ENCODE measurements at regions not wholly inside any gene's neighbourhood (a gene's known extent, or its start where the extent isn't known, plus 50 kb on each side); places are given as distances from the start of the nearest gene placed in this dataset.
"Not testable (repeated sequence)": the region's sequence is repeated elsewhere in the genome, so short reads cannot be mapped to it uniquely, and the experiment has no call there.

DNA sequence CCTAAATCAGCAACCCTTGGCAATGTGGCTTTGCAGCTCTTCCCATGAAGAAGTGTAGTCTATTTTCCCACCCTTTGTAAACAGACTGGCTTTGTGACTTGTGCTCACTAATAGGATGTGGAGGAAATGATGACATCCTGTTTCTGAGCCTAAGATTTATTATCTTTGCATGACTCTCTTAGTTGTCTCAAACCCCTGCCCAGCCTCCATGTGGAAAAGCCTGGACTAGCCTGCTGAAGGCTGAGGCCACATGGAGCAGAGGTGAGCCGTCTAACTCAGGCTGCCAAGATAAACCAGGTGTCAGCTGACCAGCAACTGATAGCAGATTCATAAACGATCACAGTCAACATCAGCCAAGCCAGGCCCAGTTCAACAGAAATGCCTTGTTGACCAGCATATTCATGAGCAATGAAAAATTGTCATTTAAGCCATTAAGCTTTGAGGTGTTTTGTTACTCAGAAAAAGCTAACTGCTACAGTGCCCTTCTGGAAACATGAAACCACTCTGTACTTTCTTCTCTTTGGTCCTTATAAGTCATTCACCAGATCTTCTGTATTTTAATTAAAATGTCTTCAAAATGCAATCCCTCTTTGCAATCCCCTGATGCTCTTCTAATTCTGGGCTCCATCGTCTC is 586.3 kb upstream of the ANKRD30A start:
- no peak for DNase-seq

DNA sequence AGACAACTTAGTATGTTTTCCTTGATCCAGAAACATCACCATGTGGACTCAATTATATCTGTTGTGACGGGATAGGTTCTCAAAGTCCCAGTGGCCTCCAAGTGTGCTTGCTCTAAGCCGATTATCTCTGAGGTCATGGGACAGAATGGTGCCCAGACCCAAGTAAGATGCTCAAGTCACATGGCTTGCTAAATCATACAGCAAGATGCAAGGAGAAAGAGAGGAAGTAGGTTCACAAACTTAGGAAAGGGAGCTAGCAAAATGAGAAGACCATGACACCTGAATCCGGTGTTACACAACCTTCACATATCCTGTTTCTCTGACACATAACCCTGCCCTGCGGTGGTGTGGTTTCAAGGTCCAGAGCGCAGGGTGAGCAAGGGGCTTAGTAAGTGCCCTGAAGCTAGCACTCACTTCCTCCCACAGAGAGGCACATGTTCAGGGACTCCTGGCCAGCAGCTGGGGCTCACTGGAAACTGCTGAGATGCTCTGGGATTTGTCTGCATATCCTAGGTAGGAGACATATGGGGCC is 590.9 kb upstream of the ANKRD30A start:
- no peak for DNase-seq

DNA sequence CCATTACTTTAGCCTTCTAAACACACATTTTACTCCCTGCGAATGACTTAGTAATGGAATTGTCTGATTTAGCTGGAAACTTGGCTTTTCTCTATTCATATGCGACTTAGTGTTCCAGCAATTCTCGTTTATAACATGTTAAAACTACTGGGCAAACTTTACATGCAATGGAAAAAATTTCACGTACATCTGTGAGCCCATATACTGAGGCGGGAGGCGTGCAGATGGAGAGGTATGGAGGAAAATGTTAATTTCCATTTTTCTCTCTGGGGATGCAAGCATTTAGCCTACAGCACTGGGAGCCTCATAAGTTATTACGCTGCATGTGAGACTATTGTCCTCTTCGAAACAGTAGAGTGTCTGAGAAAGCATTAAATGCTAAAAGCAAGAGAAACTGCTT is 591.5 kb upstream of the ANKRD30A start:
- no peak for DNase-seq

DNA sequence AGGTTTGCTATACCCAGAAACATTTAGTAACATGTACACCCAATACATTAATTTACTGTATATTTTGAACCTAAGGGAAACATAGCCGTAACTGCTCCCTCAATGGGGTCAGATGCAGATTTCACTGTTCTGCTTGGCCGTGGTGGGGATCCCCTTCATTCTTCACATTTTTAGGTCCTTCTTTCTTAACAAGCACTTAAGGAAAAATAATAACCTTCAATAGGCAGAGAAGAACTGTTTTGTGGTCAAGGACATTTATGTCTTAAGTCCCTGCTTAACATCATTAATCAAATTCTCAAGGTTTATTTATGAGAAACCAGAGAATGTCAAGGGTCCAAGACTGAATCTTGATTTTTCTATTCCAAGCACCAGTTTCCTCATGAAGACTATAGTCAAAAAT is 592.1 kb upstream of the ANKRD30A start:
- DNase-seq, result no peak

DNA sequence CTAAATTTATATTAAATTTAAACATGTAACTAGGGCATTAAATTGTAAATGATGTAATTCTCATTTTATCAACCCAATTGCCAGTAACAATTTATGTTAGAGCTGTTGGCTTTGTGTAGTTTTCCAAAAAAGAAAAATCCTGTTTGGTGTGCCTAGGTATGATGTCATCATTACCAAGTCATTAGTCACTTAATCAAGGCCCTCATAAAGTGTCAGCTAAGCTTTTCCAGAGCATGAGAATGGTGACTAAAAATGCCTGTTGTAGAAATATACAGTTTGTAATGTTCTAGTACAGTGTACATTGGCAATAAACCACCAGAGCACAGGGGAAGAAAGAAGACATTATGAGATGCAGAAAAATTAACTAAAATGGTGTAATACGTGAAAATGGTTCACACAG is 593.8 kb upstream of the ANKRD30A start:
- DNase-seq, result no peak

DNA sequence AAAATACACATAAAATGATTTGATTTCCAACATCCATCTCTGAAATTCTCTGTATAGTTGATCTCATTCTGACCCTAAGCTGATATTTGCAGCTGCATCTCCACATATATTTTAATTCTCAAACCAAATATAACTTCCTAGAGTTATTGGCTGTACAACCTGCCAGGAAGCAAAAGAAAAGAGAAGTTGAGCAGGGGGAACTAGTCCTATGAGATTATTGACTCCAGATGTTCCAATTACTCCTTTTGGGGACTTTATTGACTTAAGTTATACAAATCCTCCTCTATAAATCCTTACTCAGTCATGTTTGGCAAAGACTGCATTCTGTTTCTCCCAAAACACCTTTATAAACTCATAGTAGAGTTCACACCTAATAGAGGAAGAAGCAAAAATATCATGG is 599.4 kb upstream of the ANKRD30A start:
- no peak for DNase-seq

DNA sequence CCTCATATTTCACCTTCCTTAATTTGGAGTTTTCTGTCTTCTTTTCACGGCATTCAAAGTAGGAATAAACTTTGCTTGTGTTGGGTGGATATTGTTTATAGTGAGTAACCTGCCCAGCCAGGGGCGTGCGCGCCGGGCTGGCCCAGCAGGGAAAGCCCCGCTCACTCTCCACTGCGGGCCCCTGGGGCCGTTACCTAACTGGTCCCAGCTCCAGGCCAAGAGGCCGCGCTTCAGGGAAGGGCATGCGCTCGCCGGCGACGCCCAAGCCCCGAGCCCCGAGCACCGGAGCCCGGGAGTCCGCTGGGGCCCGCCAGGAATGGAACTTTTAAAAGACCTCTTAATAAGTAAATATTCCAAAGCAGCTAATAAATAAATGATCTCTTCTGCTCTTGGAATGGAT is 601.3 kb upstream of the ANKRD30A start:
- not testable (repeated sequence) for DNase-seq

DNA sequence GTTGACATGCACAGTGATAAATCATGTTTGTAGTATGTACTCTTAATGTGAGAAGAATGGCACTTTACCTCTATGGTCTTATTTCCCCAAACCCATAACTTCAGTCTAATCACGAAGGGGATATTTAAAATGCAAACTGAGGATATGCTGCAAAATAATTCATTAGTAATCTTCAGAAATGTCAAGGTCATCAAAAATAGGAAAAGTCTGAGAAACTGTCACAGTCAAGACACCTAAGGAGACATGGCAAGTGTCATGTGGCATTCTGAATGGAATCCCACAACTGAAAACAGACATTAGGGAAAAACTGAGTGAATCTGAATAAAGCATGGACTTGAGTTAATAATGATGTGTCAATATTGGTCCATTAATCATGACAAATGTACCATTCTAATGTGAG is 605.5 kb upstream of the ANKRD30A start:
- no peak for DNase-seq

DNA sequence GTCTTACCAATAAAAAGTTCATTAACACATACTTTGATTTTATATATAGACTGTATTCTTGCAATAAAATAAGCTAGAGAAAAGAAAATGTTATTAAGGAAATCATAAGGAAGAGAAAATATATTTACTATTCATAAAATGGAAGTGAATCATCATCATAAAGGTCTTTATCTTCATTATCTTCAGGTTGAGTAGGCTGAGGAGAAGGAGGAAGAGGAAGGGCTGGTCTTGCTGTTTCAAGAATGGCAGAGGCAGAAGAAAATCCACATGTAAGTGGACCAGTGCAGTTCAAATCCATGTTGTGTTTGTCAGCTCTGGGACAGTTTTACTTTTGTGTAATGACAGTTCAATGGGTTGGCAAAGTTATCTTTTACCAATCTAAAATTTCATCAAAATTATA is 609.1 kb upstream of the ANKRD30A start:
- DNase-seq, result no peak

DNA sequence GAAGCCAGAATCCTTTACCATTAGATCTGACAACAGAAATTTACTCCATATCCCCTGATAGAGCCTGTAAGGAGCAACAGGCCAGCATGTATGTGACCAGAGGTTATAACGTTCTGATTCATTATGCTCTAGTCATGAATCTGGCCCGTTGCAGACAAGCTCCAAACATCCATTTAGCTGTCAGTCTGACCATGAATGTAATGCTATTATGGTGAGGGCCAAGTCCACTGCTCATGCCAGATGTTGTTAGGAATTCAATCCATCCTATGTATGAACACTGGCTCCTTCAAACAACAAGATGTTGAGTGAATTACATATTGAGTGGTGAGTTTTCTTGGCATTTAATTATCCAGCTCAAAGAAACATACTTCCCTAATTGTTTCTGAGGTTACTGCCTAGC is 610.1 kb upstream of the ANKRD30A start:
- DNase-seq, result no peak

DNA sequence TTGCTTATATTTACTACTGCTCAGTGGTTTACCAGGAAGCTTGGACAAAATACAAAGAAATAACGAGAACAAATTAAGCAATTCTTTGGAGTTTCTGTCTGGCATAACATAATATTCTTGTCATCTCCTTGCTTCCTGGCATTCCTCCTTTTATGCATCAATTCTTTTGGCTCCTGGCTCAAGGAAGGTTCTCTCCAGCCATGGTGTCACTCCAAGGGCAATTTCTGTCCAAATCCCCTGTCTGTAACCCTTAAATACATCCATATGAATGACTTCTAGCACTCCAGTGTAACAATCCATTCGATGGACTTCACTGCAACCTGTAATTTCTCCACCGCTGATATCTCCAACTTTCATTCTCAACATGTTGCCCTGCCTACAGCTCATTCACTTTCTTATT is 617.7 kb upstream of the ANKRD30A start:
- no peak for DNase-seq

DNA sequence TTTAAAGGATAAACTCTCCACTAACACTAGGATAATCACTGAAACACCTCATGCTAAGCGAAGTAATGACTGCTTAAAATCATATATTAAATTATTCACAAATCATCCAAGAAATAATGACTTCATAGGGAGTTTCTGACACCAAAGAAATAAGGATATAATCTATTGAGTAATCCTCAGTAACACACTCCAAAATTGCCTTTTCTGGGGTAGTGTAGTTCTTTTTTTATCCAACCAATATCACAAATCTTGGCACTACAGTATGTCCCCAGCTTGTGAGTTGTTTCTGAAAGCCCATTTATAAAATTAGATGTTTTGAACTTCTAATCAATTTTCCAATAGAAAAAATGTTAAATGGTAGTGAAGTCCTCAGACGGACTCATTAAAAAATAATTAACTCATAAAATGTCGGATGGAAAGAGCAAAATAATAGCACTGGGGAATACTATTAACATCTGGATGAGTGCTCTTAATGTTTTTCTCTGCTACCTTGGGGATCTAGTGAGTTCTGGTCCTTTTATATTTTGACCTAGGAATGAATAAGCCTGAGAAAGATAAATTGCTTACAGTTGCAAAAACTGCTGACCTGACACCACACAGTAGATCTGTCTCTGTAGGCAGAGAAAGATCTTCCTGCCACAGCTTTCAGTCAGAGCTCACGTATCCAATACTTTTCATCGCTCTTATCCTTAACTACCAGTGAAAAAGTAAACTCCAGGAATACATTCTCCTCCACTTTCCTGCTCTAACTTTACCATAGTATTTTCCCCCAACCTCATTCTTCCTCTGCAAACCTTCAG is 618.5 kb upstream of the ANKRD30A start:
- DNase-seq, result no peak

DNA sequence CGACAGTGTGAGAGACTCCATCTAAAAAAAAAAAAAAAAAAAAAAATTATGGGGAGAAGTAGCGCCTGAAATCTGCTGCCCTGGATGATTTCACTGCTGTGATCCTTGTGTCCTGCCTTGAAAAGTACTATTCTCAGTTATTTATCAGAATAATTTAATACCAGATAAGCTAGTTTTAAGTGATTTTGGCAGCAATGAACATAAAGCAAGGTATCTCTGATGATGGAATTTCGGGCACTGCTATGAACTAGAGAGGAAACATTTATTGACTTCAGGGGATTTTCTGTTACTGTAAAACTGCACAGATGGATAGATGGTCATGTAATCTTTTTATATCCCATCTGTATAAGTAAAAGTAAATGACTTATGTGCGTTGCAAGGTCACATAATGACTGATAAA is 619.1 kb upstream of the ANKRD30A start:
- DNase-seq, result no peak

DNA sequence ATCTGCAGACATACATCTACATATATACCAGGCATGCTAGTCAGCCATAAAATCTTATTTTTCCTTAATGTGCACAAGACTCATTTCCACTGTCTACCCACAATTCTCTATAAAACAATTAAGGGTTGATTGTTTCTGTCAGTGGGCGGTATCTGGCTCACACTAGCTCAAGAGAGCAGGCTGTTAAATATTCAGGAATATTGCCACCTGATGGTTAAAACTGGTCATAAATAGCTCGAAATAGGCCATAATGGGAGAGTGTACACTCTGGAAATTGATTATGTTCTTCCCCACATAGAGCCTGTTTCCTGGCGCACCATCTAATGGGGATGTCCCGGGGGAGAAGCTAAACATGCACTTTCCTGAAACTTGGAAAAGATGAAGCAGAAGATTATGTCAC is 620.6 kb upstream of the ANKRD30A start:
- no peak for DNase-seq

DNA sequence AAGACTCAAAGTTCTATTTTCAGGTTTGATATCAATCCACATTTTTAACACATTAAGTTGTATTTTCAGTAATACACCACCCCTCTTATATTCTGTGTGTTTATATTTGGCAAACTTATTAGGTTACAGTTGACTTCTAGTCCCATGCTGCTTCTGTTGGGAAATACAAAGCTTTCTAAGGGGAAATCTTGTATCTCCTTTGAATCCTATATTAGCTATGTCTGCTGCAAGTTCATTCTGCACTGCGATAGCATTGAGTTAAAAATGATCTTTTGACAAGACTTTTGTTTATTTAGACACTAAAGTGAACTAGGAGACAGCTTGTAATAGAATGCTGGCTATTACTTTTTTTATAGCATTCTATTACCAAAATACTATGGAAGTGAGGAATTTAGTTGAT is 625.1 kb upstream of the ANKRD30A start:
- no peak for DNase-seq

DNA sequence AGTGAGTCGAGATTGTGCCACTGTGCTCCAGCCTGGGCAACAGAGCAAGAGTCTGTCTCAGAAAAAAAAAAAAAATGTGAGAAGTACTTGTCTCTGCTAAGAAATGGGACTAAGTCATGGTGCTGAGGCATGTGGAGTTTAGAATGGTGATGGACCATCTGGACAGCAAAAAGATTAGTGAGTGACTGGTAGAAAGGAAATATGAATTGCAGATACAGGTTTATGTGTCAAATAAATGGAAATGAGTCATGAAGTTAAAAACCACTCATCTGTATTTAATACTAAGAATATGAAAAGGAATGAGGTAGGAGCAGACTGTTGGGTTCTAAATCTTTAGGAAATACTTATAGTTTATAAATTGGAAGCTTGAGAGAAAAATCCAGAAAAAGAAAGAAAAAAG is 625.7 kb upstream of the ANKRD30A start:
- DNase-seq, result no peak

DNA sequence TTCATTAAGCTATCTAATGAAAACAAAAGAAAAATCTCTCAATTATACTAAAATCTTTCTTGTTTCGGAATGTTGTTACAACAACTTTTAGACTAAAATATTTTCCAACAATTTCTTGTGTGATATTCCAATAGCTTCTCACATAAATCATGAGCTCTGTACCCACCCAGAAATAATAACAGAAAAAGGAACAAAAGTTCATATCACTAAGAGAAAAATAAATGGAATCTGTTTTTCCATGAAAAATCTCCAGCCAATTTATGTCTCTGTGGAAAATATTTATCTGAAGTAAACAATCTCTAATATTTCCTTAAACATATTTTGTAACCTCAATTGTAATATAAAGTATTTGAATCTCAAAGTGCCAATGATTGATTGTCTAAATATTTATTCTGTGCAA is 628.6 kb upstream of the ANKRD30A start:
- DNase-seq, result no peak

DNA sequence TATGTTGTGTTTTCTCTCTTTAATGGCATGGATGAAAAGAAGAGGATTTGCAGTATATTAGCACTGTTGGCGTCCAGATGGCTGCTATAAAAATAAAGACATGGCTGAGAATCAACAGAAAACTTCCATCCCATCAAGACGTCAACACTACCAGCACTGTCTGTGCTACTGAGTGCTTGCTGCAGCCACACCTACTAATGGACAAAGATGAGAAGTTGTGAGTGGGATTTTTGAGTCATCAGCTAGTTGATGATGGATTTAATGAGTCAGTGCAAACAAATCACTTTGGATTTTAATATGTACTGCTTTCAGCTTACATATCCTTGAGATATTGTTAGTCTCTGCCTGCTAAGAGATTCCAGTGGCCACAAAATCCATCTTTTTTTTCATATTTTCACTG is 631.0 kb upstream of the ANKRD30A start:
- no peak for DNase-seq

DNA sequence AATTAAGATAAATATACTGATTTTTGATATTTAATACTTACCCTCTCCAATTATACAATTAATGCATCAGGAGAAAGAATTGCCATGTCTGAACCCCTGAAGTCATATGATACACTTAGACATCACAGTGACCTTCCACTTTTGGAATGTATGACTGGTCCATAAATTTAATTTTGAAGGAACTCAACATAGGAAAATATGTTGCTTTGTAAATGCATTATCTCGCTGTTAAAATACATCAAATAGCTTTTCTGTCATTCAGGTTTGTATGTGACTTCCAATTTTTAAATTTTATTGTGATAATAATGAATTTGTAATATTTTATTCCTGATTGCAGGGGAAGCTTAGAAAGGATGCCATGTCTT is 631.9 kb upstream of the ANKRD30A start:
- no peak for DNase-seq

DNA sequence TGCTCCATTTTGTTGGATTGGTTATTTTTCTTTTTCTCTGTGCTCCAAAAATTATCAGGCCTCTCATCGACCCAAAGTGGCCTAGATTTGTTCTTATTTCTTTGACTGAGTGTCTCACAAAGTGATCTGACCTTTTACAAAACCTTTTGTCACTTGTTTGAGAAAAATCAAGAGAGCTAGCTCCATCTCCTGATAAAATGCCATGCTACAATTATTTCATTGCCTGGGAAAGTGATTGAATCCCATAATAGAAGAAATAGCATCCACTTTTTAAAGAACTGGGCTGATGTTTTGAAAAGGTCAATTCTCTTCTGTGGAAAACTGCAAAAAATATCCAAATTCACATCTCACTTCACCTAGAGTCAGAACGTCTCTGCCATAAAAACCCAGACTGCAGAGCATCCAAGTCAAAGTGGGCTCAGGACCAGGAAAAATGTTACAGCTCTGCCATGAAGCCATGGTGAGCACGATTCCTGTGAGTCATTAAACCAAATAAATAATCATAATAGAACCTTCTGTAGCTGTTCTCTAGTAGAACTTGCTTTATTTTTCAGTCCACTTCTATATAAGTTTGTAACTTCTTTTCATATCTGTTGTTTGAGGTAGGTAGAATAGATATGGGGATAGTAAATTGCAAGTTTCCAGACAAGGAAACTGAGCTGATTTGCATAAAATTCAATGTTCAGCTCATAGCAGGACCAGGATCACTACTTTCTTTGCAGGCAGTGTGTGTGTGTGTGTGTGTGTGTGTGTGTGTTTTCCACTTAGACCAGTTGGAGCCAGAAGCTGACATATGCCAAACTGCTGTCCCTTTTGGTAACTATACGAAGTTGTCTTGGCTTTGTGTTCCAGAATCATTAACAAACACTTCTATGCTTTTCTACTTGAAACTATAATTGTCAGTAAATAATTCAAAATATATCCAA is 632.5 kb upstream of the ANKRD30A start:
- no peak for DNase-seq

DNA sequence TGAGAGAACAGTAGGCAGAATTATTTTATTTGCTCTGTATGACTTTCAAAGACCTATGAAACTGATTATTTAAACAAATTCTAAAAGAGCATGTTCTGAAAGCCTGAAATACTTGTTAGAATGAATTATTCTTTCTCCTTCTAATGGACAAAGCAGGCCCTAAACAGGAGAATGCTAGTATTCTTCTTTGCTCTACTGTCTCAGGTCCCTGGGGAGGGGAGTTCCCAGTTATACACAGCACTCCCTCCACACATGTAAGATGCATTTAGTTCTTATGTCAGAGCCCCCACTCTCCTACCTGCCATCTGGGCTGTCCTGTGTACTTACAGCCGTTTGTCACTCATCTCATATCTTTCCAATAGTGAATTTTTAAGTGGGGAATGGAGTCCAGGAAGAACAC is 633.5 kb upstream of the ANKRD30A start:
- no peak for DNase-seq

DNA sequence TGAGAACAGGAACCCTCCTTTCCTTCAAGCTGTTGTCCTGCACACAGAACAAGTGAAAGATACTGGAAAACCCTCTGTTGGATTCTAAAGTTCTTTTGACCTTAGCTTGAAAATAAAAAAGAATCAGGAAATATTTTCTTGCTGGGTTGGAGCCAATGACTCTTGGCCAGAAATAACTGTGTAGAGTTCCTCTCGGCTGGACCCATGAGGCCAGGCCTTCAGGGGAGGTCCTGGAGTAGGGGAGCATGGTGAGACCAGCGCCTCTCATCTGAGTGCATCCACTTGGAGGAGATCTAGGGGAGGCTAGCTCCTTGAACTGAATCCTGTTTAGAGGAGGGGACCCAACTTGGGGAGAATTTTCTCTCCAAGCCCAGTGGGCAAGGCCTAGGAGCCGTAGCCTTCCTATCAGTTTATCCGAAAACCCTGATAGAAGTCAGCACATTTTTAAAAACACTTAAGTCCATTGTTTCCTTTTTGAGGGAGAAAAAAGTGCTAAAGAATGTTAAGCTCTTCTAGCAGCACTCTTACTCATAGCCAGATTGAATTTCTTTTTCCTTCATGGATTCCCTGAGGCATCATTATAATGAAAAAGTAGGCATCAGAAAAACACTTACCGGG is 635.7 kb upstream of the ANKRD30A start:
- DNase-seq, result no peak

DNA sequence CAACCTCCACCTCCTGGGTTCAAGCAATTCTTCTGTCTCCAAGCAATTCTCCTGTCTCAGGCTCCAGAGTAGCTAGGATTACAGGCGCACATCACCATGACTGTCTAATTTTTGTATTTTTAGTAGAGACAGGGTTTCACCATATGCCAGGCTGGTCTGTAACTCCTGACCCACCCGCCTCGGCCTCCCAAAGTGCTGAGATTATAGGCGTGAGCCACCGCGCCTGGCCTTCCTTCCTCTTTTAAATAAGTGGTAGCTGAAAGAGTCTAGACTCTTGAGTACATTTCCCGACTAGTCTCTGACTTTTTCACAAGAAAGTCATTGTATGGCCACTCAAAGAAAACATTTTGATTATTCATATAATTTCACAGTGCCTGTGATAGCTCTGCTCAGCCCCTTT is 636.2 kb upstream of the ANKRD30A start:
- DNase-seq, result no peak

All from DMS 273 treated with DMSO at 0.1 percent for 48 hours (cell line).